Activated CD4-positive, CD25-positive, alpha-beta regulatory T cell treated with anti-CD3 and anti-CD28 coated beads, Interleukin-2, amount 50 U/mL, for 72 hours (primary cell): ENCODE measurements at regions not wholly inside any gene's neighbourhood (a gene's known extent, or its start where the extent isn't known, plus 50 kb on each side); places are given as distances from the start of the nearest gene placed in this dataset.
"Not testable (repeated sequence)": the region's sequence is repeated elsewhere in the genome, so short reads cannot be mapped to it uniquely, and the experiment has no call there.

Experiments used
- DNase-seq: peaks from one replicate; pipeline ENCODE4 v3.0.0; 2021

DNA sequence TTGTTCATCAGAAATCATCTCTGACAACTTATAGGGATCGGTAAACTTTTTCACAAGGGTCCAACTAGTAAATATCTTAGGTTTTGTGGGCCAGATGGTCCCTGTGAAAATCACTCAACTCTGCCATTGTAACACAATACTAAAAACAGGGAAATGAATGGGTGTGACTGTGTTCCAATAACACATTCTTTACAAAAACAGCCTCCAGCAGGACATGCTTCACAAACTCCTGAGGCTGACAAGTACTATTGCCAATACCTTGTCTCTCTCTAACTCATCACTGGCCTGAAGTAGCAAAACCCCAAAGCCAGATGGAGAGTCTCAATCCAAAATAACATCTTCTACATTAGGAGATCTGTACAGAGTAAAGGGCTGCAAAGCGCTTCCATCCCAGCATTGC, 312.3 kb downstream of the TOX3 start:
- DNase-seq: no peak

DNA sequence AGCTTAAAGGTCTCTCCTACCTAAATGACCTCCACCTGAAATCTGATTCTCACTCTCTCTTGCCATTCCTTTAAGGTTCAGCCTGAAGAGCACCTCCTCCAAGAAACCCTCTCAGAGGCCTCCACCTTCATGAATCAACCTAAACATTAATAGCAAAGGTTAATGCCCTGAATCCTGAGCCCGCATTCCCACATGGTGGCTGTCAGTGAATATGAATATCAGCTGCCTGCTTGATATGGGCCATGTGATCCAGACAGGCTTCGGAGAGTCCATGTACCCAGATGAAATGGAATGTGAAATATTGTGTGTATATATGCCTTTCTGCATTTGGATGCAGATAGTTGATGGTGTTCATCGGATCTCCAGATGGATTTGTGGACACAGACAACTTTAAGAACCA, 317.5 kb downstream of the TOX3 start:
- DNase-seq: no peak

DNA sequence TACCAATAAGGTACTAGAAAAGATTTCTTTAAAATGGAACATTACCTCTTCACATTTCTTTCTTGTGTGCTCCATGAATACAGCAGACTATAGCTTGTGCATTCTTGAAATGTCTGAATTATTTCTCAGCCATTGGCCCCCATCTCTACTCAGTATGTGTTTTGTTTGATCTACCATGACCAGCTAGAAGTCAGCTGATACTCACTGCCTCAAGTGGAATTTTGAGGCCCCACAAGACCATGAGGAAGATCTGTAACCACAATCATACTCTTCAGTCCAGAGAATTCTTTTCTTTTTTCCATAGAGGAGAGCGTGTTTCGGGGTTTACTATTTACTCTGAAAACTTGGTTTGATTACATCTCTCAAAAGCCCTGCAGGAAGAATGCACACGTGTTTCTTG, 319.1 kb downstream of the TOX3 start:
- DNase-seq: no peak

DNA sequence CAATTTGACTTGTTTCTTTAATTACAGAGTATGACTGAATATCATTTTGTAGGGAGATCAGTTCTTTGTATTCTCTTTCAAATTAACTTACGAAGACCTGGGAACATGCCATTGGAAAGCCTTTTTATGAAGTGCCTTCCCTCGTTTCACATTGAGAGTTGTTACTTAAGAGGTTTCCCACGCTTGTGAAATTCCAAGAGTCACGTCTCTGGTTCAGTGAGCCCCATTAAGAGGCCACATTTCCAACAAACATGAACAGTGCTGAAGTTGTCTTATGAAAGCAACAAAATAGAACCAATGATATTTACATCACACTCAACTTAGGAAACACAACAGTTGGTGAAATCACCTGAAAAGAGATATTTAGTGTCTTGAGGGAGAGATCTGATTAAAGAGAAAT, 334.1 kb downstream of the TOX3 start:
- no peak for DNase-seq

DNA sequence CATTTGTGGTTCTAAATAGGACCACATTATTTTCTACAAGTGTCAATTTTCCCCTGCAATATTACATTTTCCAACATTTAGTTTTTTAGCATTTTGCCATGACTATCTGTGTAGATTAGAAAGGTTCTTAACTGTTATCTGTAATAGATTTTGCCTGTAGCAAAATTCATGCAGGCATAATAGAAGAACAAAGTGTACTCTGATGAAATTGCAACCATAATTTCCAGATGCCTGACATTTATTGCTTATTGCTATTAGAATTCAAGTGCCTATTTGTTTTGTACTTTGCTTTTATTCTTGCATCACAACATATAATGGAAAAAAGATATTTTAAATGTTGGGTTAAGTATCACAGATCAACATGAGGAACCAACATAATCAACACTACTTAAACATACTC, 337.7 kb downstream of the TOX3 start:
- no peak for DNase-seq

DNA sequence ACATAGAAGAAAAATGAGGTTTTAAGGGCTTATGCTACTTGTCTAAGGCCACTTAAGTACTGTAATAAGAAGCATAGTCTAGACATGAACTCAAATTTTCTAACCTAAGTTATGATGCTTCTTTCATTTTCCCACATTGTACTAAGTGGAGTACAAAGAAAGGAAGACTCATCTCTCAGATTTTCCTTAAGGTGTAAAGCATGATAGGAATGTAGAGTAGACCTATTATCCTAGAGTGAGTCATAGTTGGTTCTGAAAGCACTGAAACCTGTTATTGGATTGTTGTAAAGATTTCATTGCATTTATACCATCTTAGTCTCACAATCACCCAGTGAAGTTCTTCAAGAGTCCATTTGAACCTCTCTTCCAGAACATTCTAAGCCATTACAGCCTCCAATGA, 343.8 kb downstream of the TOX3 start:
- DNase-seq: no peak

DNA sequence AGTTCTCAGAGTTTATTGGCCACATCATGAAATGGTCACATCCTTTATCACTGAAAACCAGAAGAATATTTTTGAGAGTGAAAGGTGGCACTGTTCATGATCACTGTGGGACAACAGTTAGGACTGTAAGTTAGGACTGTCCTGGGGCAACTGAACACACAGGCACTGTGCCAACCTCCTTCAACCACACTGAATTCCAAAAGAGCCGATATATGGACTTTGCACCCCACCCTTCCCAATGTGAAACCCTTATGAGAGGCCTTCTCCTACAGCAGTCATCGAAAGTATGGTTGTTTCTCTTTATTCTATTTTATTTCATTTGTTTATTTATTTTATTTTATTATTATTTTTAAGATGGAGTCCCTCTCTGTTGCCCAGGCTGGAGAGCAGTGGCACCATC, 353.5 kb downstream of the TOX3 start:
- no peak for DNase-seq

DNA sequence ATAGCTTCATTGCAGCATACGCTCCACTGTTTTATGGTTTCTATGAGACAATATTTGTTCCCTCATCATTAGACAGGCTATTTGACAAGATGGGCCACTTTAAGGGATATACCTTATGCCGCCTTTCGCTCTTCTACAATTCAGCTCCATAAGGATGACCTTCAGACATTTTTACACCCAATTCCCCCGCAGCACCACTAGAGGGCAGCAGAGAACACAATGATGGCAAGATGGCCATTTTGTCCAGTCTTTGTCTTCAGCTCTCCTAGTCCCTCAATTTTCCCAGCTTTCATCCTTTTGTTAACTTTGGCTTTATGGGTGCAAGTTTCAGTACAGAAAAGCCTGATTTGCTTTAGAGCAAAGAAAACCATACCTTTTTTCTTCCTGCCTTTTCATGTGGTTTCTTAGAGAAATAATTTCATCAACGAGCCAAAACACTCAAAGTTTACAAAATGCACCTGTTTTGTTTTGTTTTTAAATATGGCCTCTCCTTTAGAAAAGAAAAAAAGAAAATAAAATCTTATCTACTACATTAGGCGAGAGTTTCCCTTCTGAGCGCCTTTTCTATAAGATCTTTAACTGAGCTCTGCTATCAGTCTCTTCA, 355.3 kb downstream of the TOX3 start:
- DNase-seq: peak; percentile 39

DNA sequence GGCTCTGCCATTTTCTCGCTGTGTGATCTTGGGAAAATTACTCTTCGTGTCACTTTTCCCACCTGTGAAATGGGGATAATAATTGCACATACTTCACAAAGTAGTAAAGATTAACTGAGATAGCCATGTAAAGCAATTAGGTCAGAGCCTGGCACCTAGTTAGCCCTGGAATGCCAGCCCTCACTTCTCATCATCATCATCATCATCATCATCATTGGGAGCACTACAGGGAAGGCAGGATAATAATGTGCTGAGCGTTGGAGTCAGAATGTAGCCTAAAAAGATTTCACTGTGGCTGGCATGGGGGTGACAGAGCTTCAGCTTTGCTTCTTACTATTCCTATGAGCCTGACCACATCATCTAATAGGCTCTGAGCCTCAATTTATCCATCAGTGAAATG, 362.6 kb downstream of the TOX3 start:
- DNase-seq: no peak

DNA sequence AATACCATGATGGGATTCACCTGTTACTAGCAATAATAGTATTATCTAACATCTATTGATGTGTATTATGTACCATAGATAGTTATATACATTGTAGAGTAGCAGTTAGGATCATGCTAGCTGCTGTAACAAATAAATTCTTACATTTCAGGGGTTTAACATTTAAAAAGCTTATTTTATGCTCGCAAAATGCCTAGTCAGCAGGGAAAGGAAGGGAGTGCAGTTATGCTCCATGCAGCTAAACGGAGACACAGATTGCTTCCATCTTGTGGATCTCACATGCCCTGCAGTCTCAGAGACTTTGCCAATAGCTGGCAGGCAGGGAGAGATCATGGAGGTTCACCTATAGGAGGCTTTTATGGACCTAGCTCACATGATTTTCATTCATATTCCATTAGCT, 364.1 kb downstream of the TOX3 start:
- no peak for DNase-seq

DNA sequence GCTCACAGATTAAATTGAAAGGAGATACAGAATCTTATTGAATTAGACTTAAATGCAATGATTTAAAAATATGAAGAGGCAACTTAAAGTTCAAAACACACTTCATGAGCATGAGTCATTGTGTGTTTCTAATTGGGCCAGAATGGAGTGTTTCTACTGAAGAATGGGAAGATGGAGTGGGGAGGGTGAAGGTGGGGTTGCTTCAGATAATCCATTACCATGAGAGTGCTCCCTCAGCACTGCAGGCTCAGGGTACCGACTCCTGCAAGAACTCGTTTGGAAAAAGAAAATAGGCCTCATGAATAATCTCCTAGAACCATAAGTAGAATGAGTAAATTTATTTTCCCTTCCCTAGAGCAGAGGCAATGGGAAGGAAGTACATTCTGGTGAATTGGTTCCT, 372.8 kb downstream of the TOX3 start:
- no peak for DNase-seq

DNA sequence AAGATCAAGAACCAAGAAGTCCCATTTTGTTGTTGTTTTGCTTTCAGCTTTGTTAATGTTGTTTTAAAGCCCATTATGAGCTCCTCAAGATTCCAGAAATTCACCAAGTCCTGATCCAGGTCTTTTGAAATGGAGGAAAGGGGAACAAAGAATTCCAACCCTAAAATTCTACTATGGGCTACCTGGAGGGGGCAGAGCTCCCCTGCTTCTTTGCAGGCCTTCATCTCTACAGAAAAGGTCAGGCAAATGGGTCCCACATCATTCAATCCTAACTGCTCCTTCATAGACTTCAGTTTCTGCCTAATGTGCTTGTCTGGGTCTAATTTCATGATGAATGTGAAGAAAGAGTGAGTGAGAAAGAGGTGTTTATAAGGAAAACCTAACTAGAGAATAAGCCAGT, 375.5 kb downstream of the TOX3 start:
- DNase-seq: no peak

DNA sequence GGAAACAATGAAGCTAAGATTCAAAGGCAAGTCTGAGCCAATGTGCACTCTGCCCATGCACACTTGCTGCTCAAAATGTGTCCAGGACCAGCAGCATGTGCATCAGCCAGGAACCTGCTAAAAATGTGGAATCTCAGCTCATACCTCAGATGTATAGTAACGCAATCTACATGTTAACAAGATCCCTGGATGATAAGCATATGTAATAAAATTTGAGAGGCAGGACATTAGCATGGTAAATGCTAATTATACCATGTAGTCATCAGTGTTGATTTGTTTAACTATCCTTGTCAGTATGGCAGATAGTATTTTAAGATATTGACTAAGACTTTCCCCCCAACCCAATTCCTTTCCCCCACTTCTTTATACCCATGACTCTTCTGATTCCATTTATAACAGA, 379.6 kb downstream of the TOX3 start:
- DNase-seq: no peak

DNA sequence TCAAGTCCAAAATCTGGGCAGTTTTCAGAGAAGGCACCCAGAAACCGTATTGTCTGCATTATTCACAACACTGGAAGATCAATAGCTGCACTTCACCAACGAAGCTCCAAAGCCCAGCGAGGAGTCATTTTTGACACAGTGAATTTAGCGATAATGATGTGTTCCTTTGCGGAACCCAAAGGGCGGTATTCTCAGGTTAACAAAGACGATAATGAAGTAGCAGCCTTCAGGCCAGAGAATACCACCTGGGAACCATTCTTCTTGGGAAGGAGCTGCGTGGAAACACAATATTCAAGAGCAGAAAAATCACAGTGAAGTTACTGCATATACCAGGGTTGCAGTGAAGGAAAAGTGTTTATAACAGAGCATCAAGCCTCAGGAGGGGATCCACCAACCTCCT, 381.0 kb downstream of the TOX3 start:
- DNase-seq: no peak

DNA sequence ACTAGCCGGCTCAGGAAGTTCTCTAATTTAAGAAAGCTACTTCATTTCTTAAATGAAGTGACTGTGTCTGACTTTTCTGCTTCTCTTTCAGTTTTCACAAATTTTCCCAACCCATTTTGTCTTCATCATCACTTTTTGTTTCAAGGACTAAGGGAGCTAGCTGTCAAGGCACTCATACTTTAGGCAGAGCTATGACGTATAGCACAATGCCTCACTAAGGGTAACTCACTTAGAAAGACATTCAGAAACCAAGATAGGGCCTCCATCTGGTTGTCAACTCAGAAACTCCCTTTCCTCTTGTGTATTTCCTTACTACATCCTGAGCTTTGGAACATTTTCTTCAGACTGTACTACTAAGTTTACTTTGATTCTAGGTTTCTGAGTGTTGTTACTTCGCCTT, 397.9 kb downstream of the TOX3 start:
- no peak for DNase-seq

DNA sequence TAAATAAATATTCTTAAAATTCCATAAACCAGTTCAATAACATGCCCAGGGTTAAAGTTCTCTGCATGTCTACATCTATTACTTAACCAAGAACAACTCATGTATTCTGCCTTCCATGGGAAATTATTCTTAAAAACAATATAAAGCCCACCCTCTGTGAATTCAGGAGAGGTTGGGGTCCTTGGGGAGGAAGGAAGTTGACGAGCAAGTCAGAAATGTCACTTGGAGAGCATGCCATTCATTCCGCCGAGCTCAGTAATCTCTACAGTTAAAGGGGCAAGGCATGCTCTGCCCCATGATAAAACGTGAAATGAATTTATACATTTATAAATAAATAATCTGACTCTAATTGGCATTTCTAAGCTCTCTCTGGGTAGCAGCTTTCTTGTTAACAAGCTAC, 405.1 kb downstream of the TOX3 start:
- no peak for DNase-seq

DNA sequence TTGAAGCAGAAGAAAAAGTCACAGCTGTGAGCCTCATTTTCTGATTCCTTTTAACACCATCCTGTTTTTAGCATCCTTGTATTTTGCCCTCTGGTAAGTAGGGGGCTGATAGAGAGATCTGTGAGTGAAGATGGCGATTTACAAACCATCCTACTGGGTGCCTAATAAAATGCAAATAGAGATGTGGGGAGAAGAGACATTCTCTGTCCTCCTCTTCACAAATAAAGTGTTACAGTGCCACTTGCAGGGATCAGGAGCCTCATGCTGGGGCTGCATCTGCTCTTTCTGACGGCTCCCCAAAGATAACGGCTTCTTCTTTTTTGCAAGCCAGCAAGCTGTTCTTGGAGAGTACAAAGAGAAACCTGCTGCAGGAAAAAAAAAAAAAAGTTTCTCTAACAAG, 418.6 kb downstream of the TOX3 start:
- DNase-seq: no peak

DNA sequence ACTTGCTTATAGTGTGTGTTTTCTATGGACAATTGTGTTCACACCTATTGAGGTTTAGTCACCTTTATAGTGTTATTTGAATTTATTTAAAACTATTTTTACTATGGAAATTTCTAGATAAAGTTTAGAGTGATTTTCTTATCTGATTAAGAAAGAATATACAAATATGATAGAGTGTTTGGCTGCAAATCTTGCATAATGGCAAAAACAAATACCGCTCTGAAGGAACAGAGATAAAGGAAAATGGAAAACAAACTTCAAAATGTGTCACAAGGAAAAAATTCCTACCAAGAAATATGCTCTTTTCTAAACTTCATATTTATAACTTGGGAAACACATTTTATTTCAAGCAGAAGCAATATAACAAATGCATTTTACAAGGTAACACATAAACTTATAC, 423.1 kb downstream of the TOX3 start:
- DNase-seq: no peak

DNA sequence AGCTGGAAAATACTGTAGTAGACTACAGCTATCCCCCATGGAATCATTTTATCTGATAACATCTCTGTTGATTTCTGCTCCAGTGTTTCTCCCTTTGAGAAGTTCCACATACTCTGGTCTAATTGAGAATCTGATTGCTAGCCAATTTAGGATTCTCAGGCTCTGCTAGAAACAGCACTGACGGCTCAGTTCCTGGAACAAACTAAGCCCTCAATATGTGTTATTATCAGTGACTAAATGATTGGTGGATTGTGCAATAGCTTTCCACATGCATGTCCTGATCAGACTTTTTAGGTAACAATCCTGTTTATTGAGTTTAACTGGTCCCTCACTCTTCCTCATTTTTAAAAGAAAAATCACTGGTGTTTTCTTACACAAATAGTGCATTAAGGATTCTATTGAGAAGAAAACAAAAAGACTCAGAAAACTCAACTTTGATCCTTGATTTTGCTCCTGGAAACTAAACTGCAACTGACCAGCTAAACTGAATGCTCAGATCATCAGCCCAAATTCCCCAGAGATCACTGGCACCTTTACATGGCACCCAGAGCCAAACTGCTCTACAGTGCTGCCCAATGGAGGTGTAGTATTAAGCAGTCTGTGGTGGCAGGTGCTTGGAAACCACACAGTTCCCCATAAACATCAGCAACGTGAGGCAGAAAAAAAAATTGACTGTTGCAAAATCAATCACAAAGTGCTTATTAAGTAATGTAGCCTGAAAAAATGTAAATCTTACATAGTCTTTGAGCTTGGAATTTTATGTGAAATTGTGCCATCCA, 423.7 kb downstream of the TOX3 start:
- no peak for DNase-seq

DNA sequence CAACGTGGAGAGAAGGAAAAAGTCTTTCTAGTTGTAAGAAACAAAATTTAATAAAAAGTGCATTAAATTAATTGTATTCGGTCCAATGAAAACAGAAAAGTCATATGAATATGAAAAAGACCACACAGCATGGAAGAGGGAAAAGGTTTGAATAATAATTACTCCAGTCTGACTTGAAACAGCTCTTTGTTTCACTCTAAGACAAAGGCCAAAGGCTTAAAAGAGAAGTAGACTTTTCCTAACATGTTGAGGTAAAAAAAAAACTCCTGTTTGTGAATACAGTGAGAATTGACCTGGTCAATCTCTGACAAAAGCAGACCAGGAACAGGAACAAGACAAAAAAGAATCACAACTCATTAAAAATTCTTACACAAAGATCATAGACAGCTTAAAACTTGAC, 429.8 kb downstream of the TOX3 start:
- DNase-seq: no peak

DNA sequence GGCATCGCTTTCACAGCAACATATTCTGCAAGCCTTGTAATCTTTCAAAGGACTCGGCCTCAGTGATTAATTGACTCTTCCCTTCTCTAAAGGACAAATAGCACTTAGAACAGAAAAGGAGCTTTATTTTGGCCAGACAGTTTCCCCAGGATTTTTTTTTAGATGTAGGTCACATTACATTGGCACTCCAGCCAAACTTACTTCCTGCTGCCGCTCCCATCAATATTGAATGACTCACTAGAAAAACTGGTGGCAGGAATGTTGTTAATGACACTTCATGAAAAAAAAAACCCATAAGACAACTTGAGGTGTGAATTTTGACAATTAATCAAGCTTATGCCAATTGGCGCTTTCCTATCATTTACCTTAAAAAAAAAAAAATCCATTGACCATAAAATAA, 432.6 kb downstream of the TOX3 start:
- DNase-seq: no peak

DNA sequence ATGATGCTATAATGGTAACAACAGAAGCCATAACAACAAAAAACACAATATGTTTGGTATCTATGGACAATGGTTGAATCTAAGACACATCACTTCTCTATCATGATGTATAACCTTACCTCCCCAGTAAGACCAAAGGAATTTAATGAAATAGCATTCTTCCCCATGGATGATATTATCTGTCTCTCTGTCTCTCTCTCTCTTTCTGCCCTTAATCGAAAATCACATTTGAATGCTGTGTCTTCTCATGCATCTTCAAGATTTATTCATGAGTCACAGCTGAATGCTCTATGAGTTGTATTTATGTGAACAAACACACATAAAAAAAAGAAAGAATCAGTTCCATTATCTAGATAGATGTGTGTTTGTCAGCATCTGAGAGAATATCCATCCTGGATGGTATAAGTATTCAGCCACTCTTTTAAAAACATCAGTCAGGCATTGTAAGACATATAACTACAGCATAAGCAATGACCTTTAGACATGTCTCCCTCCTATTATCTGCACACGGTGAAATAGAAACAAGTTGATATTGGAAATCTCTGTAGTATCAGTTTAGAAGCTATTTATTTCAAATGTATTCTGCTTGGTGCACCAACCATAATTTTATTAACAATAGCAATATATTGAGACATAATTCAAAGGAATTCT, 433.3 kb downstream of the TOX3 start:
- DNase-seq: no peak

DNA sequence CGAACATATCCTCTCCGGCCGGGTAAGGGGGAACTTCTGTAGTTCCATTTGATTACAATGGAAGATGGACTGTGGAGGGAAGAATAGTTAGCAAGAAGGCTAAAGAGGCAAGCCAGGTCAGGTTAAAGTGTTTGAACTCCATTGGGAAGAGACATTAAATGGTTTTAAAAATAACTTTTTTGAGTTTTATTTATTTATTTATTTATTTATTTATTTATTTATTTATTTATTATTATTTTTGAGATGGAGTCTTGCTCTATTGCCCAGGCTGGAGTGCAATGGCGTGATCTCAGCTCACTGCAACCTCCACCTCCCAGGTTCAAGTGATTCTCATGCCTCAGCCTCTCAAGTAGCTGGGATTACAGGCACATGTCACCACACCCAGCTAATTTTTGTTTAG, 441.9 kb downstream of the TOX3 start:
- DNase-seq: not testable (repeated sequence)

DNA sequence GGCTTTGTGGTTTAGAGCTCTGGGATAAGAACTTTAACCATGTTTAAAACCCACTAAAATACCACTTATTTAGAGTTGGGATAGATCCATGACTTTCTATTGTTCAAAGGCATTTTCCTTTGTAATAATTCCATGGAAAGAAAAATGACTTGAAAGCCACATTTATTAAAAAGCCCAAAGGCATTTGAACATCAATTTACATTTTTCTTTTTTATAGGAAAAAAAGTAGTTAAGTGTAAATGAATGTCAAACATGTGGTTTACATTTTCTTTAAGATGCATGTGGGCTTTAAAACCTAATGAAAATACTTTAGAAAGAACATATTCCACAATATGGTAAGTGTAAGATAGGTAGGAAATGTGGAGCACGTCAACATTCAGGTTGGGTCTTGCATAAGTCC, 443.2 kb downstream of the TOX3 start:
- DNase-seq: no peak

DNA sequence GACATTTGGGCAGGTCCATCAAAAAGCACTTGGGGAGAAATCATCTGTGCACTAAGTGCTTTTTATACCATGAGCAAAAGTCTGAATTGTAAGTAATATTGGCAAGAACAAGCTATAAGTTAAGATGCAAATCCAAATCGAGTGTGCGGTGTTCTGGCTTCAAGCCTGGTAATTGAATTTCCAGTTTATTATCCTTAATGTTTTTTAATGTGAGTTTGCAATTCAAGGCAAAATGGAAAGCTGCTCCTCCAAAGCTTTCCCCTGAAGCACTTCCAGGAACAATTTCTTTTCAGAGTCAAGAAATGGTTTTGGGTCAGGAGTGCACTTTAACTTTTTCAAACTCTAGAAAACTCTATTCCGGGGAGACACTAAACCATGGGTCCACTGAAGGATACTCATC, 445.7 kb downstream of the TOX3 start:
- no peak for DNase-seq
